ENCODE measurements at regions not wholly inside any gene's neighbourhood (a gene's known extent, or its start where the extent isn't known, plus 50 kb on each side); places are given as distances from the start of the nearest gene placed in this dataset.

DNA sequence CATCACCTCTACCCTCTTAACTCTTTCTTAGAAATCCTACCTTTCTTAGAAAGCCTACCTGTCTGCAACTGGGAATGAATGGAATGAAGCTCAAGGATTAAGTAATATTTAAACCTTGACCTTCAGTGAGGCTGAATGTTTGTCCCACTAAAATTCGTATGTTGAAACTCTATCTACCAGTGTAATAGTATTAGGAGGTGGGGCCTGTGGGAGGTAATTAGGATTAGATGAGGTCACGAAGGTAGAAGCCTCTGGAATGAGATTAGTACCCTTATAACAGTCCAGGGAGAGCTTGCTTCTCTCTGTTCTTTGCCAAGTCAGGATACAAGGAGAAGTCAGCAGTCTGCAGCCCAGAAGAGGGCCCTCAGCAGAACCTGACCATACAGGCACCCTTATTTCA, 158.0 kb downstream of the TENT5A start:
- in situ Hi-C loops (cut with HindIII; ENCODE audit: low pct_unique_long_range_greater_than_20kb, low sequenced_read_pairs) (no loop called here), intact Hi-C loops (cut with micrococcal nuclease; ENCODE audit: unreplicated experiment) (no loop called here)
- Histone ChIP-seq H3K4me1 (ENCODE audit: control insufficient read depth, insufficient read depth, low read length) (no peaks in the 10 kb centered on the region), H3K9me3 (ENCODE audit: control insufficient read depth, insufficient read depth, low read depth, low read length) (0 out of 2 replicates have a peak, but pooled peaks cover 3% of the 10 kb centered on the region), H3K27me3 (ENCODE audit: control insufficient read depth, insufficient read depth, low read length) (no peaks in the 10 kb centered on the region), H3K27ac (ENCODE audit: low read length) (no peak overlapping the region), H3K4me3 (ENCODE audit: low read depth in 2 of 2, low read length in 2 of 2) (no peak overlapping the region), H3K36me3 (ENCODE audit: control insufficient read depth, insufficient read depth, low read length) (no peaks in the 10 kb centered on the region)
- POLR2A ChIA-PET = no interaction called here
- no peak for DNase-seq (ENCODE audit: low read depth, low spot score)
- CTCF ChIA-PET = no interaction called here
- no peak for ATAC-seq
- no TSS peak for BruUV-seq (replicated peaks)
- TF ChIP-seq, protein P1, sequence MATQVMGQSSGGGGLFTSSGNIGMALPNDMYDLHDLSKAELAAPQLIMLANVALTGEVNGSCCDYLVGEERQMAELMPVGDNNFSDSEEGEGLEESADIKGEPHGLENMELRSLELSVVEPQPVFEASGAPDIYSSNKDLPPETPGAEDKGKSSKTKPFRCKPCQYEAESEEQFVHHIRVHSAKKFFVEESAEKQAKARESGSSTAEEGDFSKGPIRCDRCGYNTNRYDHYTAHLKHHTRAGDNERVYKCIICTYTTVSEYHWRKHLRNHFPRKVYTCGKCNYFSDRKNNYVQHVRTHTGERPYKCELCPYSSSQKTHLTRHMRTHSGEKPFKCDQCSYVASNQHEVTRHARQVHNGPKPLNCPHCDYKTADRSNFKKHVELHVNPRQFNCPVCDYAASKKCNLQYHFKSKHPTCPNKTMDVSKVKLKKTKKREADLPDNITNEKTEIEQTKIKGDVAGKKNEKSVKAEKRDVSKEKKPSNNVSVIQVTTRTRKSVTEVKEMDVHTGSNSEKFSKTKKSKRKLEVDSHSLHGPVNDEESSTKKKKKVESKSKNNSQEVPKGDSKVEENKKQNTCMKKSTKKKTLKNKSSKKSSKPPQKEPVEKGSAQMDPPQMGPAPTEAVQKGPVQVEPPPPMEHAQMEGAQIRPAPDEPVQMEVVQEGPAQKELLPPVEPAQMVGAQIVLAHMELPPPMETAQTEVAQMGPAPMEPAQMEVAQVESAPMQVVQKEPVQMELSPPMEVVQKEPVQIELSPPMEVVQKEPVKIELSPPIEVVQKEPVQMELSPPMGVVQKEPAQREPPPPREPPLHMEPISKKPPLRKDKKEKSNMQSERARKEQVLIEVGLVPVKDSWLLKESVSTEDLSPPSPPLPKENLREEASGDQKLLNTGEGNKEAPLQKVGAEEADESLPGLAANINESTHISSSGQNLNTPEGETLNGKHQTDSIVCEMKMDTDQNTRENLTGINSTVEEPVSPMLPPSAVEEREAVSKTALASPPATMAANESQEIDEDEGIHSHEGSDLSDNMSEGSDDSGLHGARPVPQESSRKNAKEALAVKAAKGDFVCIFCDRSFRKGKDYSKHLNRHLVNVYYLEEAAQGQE (IDR thresholded peaks at IDR 0.05; ENCODE audit: insufficient read depth in 1 of 2, low read depth in 2 of 2, low read length in 1 of 2) = no peak
- TF ChIP-seq, protein P2, sequence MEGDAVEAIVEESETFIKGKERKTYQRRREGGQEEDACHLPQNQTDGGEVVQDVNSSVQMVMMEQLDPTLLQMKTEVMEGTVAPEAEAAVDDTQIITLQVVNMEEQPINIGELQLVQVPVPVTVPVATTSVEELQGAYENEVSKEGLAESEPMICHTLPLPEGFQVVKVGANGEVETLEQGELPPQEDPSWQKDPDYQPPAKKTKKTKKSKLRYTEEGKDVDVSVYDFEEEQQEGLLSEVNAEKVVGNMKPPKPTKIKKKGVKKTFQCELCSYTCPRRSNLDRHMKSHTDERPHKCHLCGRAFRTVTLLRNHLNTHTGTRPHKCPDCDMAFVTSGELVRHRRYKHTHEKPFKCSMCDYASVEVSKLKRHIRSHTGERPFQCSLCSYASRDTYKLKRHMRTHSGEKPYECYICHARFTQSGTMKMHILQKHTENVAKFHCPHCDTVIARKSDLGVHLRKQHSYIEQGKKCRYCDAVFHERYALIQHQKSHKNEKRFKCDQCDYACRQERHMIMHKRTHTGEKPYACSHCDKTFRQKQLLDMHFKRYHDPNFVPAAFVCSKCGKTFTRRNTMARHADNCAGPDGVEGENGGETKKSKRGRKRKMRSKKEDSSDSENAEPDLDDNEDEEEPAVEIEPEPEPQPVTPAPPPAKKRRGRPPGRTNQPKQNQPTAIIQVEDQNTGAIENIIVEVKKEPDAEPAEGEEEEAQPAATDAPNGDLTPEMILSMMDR (IDR thresholded peaks at IDR 0.05) = no peak
- TF ChIP-seq TCF7L2 (IDR thresholded peaks at IDR 0.05; ENCODE audit: low read depth, low read length) = no peak

DNA sequence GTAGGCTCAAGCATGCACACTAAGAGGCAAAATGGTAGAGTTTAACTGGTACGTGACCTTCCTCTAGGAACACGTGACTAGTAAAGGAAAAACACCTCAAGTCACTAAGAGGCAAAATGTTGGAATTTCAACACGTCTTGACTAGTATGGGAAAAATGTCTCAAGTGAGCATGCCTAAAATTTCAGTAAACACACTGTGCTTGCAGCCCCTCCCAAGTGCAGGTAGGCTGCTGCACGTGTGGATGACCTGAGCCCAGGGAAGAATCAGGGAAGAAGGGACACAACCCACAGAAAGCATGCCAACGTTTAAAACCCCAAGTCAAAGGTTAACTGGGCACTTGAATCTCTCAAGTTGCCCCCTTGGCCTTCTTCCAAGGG, 162.2 kb downstream of the TENT5A start:
- no peaks in the 10 kb centered on the region for H3K36me3 ChIP-seq (ENCODE audit: control insufficient read depth, insufficient read depth, low read length)
- DNase-seq (ENCODE audit: low read depth, low spot score) (no peak), ATAC-seq (no peak)
- no peaks in the 10 kb centered on the region for H3K27me3 ChIP-seq (ENCODE audit: control insufficient read depth, insufficient read depth, low read length)
- ChIA-PET POLR2A (no interaction called here), CTCF (no interaction called here)
- H3K4me1 ChIP-seq (ENCODE audit: control insufficient read depth, insufficient read depth, low read length) = no peaks in the 10 kb centered on the region
- intact Hi-C loops (cut with micrococcal nuclease; ENCODE audit: unreplicated experiment) (no loop called here), in situ Hi-C loops (cut with HindIII; ENCODE audit: low pct_unique_long_range_greater_than_20kb, low sequenced_read_pairs) (no loop called here)
- H3K4me3 ChIP-seq (ENCODE audit: low read depth in 2 of 2, low read length in 2 of 2) = no peak overlapping the region
- no TSS peak for BruUV-seq (replicated peaks)
- no peak for TF ChIP-seq TCF7L2 (IDR thresholded peaks at IDR 0.05; ENCODE audit: low read depth, low read length)
- TF ChIP-seq, protein P1 (IDR thresholded peaks at IDR 0.05; ENCODE audit: insufficient read depth in 1 of 2, low read depth in 2 of 2, low read length in 1 of 2) = no peak
- no peak for TF ChIP-seq POLR2AphosphoS5 (IDR thresholded peaks at IDR 0.05; ENCODE audit: low read depth, low read length)
- TF ChIP-seq SIN3A (IDR thresholded peaks at IDR 0.05; ENCODE audit: borderline replicate concordance, insufficient read depth, low read depth, low read length) = no peak
- TF ChIP-seq, protein P2 (IDR thresholded peaks at IDR 0.05) = no peak
- no peak overlapping the region for H3K27ac ChIP-seq (ENCODE audit: low read length)
- H3K9me3 ChIP-seq (ENCODE audit: control insufficient read depth, insufficient read depth, low read depth, low read length) = no peaks in the 10 kb centered on the region
